Fibroblast of skin of back (primary cell): ENCODE measurements at regions not wholly inside any gene's neighbourhood (a gene's known extent, or its start where the extent isn't known, plus 50 kb on each side); places are given as distances from the start of the nearest gene placed in this dataset.
"Not testable (repeated sequence)": the region's sequence is repeated elsewhere in the genome, so short reads cannot be mapped to it uniquely, and the experiment has no call there.

ENCODE experiments used
- DNase-seq: peaks from one replicate; pipeline ENCODE4 v3.0.0-alpha.2; 2013

GRCh38 chr7:27419581-27420177 lies 177.1 kb downstream of the EVX1 start:
- DNase-seq: no peak

DNA sequence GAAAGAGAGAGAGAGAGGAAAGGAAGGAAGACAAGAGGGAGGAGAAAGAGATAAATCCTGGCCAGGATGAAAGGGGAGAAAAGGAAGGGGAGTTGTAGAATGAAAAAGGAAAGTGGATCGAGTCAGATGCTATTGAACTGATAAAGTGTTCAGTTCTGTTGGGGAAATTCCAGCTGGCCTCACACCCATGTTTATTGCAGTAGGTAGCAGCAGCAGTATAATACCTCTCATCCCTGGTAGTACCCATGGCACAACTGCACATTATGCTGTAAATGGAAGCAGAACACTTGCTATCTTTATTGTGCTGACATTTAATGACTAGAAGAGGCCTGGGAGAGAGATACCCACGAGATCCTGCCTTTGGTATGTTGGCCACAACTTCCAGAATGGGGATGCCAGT lies 178.1 kb downstream of the EVX1 start:
- DNase-seq: no peak

DNA sequence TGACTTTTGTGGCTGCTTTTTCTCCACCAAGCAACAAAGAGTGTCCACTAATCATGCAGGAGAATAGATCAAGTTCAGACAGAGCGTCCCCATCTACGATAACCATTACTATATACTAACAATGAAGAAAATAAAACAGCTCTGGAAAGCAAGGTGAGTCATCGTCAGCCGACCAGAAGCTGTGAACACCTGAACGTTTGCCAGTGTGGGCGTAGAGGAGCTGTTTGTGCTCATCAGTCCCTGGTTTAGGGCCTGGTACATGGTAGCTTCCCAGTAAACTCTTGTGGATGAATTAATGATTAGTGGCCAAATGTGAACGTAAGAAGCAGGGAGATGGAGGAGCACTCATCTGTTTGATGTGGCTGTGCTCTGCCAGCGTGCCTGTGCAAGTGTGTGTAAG lies 180.7 kb downstream of the EVX1 start:
- DNase-seq: no peak

- no peak for DNase-seq
Measured at GRCh38 chr7:27423821-27424220, 181.2 kb downstream of the EVX1 start.

DNA sequence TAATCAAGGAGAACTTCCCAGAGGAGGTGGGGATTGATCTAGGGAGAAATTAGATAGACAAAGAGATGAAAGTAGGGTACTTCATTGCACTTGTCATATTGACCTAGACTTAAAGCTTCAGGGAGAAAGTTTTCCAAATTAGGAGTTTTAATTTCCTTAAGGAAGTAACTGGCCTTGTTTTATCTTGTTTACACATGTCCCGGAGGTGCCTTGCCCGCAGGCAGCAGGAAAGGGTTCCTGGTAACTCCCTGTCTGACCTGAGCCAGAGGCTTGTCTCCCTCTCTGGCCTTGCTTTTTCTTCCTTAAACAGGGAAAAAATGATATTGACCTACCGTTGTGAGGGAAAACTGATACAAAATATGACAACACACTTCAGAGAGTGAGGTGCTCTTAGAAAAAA lies 181.6 kb downstream of the EVX1 start:
- DNase-seq: no peak

DNA sequence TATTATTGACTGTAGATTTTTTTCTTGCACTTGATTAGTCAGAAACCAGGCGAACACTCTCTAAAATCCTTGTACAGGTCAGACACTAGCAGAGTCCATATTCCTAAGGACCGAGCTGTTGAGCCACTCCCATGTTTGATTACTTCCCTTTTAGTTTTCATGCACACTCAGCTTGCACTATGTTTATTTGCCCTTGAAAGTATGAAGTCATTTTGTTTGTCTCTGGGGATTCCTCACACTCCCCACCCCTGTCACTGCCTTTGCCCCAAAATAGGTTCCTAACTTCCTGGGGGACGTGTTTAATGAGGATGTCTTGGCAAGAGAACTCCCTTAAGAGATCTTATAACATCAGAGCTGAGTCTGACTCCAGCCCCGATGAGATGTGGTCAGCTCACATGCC lies 182.1 kb downstream of the EVX1 start:
- no peak for DNase-seq

- no peak for DNase-seq
Measured at GRCh38 chr7:27427416-27427815, 184.8 kb downstream of the EVX1 start.

DNA sequence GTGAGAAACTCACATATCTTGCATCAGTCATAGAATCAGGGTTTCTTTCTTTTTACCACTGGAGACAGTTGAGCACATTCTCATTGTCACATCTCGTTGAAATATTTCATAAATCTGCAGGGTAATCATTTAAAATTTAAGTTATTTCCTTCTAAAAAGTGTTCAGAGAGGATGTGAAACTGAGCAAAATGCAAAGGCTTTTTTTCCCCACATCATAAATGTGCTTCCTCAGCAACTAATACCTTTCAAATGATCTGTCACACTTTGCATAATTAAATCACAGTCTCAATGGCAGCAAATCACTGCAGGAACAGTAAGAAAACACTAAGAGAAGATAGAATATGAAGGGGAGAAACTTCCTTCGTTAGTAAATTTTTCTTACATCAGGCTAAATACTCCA lies 187.5 kb downstream of the EVX1 start:
- no peak for DNase-seq

DNA sequence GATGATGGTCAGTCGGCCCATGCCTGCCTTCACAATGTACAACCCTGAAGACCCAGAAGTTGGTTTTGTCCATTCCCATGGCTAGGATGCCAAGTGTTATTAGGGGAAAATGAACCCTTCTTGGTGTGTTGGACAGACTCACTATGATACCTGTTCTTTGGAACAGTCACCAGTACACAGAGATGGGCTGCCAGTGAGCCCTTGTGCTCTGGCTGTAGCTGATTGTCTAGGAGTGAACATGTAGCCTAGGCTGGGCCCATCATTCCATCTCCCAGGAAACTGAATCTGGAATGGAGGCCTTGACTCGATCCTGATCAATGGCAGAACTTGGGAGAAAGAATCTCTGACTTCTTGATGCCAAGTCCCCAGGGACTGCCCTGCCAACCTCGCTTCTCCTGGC lies 188.9 kb downstream of the EVX1 start:
- no peak for DNase-seq

DNA sequence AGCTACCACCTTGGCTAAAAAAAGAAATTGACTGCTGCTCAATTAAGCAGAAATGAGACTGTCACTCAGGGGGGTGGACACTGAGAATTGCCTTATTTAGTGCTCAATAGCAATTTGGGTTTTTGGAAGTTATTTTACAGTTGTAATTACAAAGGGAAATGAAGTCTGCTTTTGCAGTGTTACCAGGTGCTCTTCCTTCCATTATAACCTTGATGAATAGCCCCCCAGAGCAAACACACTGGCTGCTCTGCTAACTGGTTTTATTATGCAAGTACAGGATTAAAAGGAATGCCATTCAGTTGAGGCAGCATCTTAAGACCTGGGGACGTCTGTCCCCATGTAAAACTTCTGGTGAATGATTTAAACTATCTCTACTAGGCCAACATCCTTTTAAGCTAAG lies 191.0 kb downstream of the EVX1 start:
- no peak for DNase-seq

DNA sequence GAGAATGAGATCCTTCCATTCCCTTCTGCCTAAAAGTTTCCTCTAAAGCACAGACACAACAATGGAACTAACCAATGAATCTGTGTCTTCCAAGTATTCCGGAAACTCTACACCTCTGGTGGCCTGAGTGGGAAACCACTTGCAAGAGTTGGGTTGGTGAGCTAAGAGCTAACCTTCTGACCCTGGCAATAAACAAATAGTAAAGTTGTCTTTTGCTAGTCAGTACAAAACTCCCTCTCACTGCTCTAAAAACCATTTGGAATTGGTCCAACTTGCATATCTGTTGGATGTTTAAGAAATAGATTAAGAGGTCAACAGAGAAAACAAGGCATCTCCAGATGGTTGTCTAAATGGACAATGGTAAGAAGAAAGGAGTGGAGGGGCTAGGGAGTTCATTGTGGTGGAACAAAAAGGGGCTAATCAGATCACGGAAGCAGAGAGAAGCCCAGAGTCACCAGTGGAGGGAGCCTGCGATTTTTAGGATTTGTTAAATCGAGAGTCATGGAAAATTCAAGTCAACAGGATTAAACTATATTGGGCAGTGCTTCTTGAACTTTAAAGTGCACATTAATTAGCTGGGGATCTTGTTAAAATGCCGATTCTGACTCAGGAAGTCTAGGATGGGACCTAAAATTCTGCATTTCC lies 192.3 kb downstream of the EVX1 start:
- no peak for DNase-seq

GRCh38 chr7:27435461-27435860 lies 192.9 kb downstream of the EVX1 start:
- DNase-seq: peak; percentile 13

DNA sequence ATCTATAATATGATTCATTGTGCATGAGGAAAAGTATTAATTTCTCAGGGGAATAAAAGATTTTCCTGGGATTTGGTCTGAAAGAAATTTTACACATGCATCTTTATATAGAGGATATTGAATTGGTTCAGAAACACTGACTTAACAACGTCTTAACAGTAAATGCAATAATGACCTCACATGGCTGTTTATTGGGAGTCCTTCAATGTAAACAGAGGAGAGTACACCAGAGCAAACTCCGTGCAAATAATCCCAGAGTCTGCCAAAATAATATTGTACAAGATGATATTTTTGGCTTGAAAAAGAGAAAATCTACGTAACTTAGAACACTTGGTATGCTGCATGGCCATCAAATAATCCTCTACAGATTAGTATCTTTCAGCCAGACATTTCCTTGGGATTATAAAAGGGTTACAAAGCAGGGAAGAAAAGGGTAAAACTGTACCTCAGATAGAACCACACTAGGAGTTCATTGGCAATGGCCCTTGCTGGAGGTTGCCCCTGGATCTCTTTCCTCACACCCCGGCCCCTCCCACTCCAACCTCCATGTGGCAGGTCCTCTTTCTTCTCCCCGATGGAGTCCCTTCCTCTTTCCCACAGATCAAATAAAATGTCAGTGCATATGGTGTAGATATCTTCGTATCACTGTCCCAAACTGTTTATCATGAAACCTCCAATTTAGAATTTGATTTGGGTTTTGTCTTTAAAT lies 196.4 kb downstream of the EVX1 start:
- DNase-seq: no peak

DNA sequence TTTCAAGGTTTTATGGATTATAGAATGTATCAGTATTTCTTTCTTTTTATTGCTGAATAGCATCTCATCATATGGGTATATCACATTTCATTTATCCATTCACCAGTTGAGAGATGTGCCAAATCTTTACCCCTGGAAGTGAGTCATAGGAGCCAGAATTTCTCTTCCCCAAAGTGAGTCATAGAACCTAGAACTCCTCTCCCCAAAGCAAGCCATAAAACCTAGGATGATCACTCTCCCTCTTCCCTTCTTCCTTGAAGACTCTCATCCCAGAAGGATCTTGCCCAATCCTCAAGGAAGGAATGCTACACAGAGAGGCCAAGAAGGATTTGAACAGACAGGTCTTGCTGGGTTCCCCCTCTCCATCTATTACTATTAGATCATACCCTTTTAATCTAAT lies 199.9 kb downstream of the EVX1 start:
- DNase-seq: peak; percentile 53

DNA sequence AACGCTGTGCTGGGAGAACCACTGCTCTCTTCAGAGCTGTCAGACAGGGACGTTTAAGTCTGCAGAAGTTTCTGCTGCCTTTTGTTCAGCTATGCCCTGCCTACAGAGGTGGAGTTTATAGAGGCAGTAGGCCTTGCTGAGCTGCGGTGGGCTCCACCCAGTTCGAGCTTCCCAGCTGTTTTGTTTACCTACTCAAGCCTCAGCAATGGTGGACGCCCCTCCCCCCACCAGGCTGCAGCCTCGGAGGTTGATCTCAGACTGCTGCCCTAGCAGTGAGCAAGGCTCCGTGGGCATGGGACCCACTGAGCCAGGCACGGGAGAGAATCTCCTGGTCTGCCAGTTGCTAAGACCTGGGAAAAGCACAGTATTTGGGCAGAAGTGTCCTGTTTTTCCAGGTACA lies 206.4 kb downstream of the EVX1 start:
- not testable (repeated sequence) for DNase-seq

DNA sequence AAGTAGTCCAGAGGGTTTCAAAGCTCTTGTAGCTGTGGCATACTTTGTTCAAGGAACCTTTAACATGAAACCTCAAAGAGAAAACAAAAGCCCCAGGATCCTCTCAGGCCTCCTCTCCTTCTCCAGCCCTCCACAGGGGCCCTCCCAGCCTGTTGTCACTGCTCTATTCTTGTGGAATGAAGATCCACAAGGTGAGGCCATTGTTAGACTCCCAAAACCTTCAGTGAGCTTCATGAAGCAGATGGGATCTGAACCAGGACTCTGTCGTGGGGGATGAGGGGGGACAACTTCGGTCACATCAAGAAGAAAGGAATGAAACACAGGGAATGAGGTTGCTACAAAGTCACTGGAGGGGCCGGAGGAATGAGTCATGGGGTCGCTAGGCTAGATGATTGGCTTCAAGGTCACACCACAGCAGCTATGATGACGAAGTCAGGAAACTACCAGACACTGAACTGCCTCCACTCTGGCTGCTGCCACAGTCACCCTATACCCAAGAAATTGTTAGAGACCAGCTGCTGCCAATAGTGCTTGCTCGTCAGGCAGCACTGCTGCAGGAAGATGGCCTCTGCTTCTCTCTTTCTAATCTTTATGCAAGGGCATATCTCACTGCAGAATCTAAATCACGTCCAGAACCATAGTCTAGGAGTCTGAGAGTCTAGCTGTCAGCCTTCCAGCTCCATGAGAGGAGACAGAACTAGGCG lies 208.8 kb downstream of the HIBADH start:
- no peak for DNase-seq

GRCh38 chr7:27457120-27457519 lies 205.6 kb downstream of the HIBADH start:
- not testable (repeated sequence) for DNase-seq

DNA sequence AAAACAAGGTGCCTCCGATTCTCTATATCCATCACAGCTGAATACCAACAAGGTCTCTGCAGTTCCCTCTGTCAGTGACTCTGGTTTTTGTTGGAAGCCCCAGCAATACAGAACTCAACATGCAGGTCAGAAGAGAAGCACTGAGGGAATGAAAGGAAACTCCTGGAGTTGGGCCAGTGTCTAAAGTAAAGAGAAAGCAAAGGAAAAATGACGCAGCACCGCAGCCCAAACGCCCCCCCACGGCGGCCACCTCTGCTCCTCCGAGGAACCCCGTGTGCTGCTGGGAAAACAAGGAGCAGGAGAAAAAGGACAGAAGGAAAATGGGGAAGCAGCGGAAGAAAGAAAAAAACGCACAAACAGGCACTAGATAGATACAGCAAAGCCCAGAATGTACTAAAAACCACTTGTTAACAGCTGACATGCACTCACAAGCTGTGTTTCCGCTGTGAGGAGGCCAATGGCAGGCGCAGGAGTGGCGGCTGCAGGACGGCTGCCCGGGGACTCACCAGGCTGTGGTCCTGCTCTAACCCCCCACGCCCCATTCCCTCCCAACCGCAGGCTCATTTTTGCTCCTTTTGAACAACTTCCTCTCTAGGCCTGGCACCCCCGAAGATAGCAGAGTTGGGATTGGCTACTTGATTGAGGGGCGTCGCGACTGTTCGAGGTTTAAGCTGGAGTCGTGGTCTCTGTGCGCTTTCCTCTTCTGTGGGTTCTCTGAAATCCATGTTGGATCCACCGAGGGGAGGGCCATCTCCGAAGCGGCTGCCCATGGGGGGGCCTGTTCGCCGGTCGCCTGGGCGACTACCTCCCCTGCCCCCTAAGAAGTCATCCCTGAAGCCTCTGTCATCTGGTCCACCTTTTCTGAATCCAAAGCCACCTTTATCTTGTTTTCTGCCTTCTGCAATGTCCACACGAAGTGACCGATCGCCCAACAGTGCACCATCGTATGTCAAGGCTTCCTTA lies 204.8 kb downstream of the HIBADH start:
- DNase-seq: peak; percentile 37

GRCh38 chr7:27459021-27459730 lies 203.5 kb downstream of the HIBADH start:
- peak; percentile 9 for DNase-seq

DNA sequence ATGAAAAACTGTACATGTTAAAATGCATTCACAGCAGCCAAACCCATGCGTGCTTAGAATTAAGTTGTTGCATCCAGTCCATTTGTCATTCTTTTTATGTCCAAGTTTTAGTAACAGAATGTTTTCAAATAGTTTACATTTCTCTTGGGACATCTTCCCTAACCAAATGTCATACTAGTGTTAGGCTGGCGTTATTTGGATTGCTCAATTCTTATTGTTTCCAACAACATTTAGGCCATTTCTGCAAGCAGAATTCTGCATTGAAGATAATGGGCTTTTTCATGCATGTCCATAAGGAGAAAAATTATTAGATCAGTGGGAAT lies 203.0 kb downstream of the HIBADH start:
- peak; percentile 8 for DNase-seq

DNA sequence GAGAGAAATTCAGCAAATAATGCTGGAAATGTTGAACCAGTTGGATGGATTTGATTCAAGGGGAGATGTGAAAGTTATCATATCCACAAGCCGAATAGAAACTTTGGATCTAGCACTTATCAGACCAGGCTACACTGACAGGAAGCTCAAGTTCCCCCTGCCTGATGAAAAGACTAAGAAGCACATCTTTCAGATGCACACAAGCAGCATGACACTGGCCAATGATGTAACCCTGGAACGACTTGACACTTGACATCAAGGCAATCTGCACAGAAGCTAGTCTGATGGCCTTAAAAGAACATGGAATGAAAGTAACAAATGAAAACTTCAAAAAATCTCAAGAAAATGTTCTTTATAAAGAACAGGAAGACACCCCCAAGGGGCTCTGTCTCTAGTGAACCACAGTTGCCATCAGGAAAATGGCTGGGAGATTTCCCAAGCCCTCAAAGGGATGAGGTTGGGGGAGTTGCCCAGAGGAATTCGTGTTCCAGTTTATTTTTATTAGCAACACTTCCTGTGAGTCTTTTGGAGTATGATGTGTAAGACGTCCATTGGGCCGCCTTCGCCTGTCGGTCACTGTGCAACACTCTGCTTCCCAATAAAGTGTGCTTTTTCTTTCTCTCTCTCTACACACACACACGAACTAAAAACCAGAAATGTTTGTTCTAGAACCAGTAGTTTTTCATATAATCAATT lies 200.0 kb downstream of the HIBADH start:
- DNase-seq: peak; percentile 10
